OCI-M1 (cell line): ENCODE measurements at regions not wholly inside any gene's neighbourhood (a gene's known extent, or its start where the extent isn't known, plus 50 kb on each side); places are given as distances from the start of the nearest gene placed in this dataset.
"Not testable (repeated sequence)": the region's sequence is repeated elsewhere in the genome, so short reads cannot be mapped to it uniquely, and the experiment has no call there.

Source experiments
- DNase-seq: peaks from one replicate; lab custom pipeline; 2025; lab: John Stamatoyannopoulos, UW

DNA sequence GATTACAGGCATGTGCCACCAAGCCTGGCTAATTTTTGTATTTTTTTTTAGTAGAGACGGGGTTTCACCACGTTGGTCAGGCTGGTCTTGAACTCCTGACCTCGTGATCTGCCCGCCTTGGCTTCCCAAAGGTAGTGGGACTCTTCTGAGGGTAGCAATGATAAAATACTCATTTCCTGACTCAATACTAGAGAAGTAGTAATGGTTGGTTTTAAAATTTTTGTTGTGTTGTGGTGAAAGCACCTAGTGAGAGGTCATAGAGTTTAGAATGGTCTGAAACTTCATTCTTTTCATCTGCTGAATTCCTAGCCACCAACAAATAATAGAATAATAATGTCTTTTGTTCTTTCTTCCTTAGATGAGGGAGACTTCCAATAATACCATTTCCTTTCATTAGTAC is 422.1 kb downstream of the PSAT1 start:
- DNase-seq, result not testable (repeated sequence)

DNA sequence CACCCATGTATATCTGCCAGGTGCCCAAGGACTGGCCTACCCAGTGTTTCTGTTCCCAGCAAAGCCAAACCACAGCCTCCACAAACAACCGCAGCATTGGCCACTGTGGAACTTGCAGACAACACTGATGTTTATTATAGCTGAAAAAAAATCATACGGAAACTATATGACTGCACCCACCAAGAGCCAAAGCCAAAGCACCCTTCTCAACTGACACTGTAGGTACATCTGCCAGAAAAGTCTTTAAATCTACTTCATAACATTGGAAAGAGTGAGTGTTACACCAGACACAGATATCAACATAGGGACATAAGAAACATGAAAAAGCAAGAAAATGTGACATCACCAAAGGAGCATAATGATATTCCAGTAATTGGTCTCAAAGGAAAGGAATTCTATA is 428.0 kb downstream of the PSAT1 start:
- DNase-seq, result no peak

DNA sequence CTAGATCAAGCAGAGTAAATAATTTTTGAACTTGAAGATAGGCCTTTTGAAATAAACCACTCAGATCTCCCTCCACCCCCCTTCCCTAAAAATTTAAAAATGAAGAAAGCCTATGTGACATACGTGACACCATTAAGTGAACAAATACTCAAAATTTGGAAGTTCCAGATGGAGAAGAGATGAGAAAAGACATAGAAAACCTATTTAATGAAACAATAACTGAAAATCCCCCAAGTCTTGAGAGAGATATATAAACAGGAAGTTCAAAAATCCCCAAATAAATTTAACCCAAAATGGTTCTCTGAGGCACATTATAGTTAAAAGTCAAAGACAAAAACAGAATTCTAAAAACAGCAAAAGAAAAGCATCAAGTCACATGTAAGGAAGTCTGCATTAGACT is 428.6 kb downstream of the PSAT1 start:
- no peak for DNase-seq

DNA sequence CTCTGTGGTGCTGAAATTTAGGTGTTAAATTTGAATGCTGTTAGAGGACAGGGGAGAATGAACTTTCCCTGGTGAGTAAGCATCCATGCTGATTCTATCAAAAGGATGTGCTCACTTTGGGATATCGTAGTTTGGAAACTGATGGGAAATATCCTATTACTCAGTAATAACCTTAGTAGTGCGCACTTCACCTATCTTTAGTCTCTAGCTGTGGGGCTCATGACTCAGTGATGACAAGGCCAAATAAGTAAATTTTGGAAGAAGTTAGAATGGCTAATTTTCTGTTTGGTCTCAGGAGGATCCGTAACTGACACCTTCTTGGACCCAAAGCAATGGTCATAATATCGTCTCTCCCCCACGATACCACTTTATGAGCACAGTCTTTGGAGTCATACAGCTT is 448.4 kb downstream of the PSAT1 start:
- DNase-seq, result no peak

DNA sequence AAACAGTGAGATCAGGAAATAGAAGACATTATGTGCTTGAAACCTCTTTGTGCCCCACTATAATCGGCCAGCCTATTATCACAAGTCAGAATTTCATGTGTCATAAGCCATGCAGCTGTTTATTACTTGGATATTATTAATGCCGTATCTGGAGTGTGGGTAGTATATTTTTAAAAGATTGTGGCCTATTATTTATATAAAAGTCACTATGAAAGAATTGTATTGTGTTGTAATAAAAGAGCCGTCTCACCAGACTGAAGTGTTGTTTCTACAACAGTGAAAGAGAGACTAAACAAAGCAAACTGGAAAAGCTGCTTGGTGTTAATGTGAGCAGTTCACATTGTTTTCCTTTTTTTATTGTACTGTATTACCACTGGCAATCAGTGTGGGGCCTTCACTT is 449.1 kb downstream of the PSAT1 start:
- DNase-seq, result no peak

DNA sequence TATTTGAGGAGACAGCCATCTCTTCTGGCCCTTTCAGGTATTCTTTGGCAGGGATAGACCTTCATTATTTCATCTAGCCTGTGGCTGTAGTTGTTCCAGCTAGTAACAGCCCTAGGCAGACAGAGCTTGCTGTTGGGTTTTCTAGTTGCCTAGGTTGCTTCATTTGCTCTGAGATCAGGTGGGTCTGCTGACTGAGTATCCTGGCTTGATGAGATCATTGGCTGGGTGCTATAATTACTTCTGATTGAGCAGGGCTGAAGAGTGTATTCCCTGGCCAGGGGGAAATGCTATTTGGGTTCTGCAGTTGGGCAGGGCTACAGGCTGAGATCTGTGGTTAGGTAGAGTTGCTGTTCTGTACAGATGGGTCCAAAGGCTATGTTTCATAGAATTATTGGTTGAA is 456.1 kb downstream of the PSAT1 start:
- no peak for DNase-seq

DNA sequence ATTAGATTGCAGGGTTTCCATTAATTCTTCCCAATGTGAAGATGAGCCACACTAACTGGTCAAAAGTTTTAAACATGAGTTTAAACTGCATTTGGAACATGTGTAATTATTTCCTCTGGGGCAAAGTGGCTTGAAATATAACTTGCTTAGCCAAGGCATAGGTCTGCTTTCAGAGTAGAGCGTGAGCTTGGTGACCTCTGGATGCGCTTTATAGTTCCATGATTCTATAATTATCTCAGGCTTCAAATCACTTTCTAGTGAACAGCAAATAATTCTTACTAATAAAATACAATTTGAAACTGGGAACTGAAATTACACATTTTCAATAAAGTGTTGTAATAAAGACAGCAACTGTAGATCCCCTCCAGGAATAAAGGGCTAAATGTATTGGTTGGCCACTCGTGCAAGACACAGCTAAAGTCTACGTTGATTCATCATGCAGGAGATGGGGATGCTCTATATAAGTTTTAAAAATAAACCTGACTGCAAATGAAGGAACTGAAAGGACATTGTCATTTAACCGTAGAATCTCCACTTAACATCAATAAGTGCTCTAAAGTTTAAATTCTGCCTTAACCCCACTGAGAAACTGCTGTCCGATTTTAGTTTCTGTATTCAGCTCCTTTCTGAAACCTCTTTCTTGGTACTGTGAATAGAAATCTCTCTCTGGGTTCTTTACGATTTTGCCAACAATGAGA is 460.0 kb downstream of the PSAT1 start:
- no peak for DNase-seq

DNA sequence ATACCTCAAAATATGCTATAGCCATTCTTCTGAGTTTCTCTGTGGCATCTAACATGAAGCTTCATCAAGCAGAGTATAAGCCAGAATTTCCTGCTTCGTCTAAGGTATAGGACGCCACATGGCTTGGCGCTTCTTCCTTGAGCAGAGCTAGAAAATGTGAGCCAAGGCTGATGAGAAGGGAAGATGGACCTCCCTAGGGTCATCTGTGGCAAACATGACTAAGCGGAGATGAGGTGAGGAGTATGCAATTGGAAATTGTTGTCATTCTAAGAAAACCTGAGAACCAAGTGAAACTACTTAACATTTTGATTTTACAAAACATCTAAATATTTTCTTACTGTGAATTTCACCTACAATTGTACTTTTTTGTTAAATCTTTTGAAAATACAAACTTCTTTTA is 466.5 kb downstream of the PSAT1 start:
- DNase-seq, result no peak

DNA sequence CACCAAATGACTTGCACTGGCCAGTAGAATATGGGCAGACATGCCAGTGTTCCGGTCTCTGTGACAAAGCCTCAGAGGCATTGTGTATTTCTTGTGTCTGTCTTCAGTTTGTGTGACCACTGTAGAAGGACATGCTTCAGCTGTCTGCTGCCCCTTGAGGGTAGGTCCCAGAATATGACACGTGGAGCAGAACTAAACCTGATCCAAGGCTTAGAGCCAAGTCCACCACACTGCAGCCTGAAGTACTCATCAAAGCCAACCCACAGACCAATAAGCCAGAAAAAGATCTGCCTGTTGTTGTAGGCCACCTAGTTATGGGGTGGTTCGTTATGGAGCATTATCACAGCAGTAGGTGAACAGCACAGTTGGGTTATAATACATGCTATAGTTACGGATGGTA is 468.9 kb downstream of the PSAT1 start:
- DNase-seq, result no peak

DNA sequence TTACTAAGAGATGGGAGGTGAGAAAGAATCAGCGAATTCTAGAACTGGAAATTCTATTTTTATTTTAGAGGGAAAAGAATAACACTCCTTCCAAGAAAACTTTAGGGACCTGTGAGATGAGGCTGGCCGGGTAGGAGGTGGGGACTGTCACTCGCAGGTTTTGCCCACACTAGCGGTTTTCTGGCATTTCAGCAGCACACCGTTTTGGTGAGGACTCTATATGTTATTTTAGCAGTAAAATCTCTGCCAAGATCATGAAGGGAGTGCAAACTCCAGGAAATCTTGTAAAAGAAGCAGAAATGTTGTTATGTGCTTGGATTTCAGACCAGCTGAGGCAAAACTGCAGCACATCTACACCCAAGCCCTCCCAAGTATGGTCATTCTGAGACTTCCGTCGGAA is 470.6 kb downstream of the PSAT1 start:
- no peak for DNase-seq

DNA sequence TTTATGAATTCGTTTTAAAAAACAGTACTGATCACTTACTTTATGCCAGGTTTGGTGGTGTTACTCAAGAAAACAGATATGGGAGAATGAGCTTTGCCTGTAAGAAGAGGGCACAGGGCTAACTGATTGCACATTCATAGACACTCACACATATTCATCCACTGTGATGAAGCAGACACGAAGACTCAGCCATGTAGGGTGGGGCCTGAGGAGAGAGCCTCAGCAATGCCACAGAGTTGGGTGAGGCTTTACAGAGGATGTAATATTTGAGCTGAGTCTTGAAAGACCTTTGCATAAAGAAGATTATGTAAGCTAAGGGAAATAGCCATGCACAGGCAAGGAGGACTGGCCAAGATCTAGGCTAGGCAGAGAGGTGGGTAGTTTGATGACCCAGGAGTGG is 472.8 kb downstream of the PSAT1 start:
- no peak for DNase-seq

DNA sequence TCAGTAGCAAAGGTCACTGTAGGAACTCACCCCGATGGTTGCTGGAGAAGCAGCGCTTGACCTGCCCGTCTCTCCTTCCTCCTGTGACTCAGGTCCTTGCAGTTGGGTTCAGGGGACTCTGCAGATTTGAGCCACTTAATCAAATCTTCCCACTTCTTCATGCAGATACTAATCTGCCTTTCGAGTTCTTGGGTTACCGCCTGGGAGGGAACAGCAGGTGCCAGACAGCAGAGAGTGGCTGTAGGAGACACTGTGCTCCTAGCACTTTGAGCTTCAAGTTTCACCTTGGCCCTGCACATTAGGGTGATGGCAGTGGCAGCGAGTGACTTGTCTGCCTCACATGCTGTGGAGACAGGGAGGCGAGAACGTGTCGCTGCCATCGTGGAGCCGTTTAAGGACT is 478.3 kb downstream of the PSAT1 start:
- no peak for DNase-seq

DNA sequence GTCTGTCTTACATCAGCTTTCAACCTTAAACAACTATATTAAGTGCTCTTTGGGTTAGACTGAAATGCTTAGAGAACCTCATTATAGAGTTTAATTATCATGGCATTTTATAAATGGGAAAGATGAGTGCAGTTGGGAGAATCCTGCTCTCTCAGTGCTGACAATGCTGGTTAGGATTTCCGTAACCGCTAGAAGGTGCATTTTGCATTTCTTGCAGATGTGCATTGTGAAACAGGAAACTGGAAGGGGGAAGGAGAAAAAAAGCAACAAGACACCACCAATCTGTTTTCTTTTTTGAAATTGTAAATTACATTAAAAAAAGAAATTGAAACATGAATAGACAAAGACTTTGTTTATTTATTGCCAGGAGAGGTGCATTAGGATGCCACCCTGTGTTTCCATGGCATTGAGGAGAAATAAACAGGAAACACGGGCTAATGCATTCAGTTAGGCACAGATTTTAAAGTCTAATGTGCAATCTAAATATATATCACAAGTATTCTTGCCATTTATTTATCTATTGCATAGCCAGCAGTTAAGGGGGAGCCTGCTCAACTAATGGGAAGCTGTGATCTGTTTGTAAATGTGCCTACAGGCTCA is 478.9 kb downstream of the PSAT1 start:
- no peak for DNase-seq

DNA sequence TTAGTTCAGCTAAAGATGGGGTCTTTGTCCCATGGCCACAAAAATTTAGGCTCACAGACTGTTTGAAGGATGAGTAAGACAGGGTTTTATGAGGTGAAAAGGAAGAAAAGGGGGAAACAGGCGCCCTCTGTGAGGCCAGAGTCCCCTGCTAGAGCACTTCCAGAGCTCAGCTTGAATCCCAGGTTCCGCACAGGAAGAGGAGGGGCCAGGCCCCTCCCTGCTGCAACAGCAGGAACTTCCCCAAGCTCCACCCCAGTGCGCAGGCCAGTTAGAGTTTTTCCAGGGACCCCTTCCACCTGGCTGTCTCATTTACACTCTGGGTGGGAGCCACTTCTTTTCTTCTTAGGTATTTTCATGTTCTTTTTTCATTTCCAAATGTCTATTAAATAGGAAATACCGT is 480.8 kb downstream of the PSAT1 start:
- no peak for DNase-seq

DNA sequence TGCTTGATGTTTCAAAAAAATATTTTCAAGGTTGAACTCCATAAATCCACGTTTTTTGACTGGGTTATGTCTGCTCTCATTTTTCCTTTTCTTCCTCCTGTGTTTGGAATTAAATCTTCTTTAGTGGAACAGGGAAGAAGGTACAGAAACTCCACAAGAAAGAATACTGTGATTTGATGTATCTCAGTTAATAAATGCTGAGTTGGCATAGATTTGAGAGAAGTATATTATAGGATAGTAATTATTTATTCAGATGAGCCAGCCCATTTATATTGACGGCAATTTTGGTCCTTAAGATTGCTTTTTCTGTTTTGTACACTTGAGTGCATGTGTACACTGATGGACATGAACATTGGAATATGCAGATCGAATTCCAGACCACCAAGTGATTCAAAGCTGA is 481.4 kb downstream of the PSAT1 start:
- no peak for DNase-seq

DNA sequence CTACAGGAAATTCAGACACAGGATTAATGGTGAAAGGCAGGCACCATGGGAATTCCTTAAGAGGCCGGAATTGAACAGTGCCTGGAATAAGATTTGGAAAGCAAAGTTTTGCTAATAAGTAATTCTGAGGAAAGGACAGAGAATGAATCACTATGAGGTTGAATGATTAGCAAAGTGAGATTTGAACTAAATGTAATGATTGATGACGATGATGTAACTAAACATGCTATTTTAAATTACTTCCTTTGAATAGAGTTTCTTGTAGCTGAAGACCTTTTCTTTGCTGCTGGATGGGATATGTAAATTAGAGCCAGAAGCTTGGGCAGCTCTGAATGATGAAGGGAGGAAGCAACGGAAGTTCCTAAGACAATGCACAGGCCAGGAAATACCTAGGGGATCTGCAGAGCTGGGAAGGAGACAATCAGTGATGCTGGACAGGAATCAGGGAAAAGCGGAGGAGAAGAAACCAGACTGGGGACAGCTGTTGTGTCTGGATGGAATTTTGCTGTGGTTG is 482.0 kb downstream of the PSAT1 start:
- no peak for DNase-seq

DNA sequence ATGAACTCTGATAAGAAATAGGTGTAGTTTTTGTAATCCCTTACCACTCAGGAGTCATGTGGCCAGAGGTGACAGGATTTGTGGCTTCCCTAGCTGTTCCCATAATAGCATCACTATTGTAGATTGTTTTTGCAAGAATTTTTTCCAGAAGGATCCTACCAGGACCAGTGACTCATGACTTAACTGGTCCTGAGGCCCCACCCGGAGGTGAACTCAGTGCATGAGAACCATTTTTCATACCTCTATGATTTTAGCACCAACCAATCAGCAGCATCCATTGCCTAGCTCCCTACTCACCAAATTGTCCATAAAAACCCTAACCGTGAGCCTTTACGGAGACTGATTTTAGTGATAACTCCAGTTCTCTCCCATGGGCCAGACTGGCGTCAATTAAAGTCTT is 484.8 kb downstream of the PSAT1 start:
- DNase-seq, result no peak

DNA sequence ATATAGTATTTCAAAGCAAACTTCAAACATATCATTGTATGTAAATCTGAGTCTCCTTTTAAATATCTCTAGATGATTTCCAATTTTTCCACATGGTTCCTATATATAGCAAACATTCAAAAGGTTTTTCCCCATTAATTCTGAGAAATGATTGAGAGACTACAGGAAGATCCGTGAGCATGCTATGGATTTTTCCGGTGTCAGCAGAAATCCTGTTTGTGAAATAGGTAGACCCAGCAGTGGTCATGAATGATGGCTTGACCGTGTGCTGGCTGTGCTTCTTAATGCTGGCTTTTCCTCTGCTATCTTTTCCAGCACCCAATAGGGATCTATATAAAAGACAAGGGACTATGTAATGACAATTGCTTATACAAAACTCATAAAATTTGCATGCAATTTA is 485.3 kb downstream of the PSAT1 start:
- DNase-seq, result no peak

DNA sequence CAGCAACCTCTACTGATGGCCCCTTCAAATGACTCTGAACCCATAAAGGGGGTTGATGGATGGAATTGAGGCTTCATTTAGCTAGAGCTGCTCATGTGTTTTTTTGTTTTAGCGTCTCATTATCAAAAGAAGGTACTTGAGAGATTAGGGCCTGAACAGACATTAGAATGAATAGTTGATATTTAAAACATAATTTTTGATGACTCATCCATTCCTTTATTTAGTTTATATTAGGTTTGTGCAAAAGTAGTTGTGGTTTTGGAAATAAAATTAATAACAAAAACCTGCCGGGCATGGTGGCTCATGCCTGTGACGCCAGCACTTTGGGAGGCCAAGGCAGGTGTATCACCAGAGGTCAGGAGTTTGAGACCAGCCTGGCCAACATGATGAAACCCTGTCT is 485.9 kb downstream of the PSAT1 start:
- no peak for DNase-seq

DNA sequence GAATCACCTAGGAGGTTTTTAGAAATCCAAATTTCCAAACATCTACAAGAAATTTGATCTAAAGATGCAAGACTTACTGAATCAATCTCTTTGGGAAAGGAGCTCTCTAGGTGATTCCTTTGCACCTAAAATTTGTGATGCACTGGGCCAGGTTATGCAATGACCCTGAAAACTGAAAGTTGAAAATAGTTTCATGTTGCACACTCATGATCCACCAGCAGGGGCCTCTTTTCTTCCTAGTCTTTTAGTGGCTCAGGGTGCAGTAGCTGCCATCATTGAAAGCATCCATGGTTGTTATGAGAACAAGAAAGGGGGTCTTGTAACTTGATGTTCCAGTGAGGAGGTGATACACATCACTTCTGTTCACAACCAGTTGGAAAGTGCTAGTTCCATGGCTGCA is 486.8 kb downstream of the PSAT1 start:
- DNase-seq, result no peak

DNA sequence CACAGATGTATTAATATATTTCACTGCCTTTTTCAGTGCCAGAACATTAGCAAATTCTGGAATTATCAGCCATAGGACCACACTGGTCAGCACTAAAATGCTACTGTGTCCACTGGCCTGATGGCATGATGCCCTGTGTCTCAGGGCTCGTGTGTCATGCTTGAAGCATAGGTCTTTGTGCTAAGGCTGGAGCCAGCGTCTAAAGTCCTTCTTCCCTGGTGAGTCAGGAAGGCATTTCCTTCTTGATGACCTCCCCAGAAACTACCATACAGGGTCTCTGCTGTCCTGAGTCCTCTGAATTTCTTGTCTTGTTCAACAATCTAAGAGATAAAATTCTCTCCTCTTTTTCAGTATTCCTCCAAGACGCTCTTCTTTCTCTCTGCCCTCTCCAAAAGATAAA is 489.9 kb downstream of the PSAT1 start:
- DNase-seq, result no peak

DNA sequence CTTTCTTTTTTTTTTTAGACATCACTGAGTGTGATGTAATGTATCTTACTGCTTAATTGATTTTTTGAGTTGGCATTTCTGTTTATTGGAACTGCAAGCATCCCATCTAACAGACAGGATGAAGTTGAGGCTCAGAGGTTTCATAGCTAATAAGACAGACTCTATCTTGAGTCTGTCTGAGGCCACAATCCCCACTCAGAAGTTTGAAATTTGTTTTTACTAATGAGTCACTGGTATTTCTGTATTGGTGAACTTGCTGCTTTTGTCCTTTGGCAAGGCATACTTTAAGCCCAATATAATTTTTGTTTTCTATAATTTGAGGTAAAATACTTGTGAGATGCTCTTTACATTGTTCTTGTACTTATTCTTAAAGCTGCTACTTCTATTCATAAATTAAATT is 491.2 kb downstream of the PSAT1 start:
- no peak for DNase-seq

DNA sequence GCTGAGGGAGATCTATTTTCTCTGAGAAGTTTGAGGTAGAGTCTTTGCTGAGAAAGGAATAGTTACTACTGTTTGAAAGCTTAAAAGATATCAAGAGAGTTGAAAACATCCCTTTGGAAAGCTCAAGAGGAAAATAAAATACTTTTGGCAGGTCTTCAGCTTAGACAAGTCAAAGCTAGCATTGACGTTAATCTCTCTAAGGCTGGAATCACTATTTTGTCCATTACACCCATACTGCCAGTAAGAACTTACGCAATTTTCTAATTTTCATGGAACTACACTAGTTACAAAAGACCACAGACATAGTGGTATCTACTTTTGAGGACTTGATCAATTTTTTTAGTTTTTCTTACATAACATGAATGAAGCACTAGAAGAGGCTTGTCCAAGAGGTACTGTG is 494.9 kb downstream of the PSAT1 start:
- DNase-seq, result no peak

DNA sequence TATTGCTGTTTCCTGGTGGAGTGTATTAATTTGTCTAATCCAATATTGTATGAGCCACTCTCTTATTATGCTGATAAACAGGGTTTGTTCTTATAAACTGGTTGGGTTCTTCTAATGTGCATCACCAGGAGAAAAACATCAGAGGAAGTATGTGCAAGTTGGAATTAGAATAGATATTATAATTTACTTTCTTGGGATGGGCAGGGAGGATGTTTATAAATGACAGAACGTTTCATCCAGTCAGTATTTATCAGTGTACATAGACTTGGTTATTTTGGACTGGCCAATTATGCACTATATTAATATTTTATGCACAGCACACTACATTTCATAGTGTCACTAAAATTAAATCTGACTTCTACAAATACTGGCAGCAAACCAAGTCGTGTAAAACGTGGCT is 495.8 kb downstream of the PSAT1 start:
- DNase-seq, result no peak
